ENCODE measurements at regions not wholly inside any gene's neighbourhood (a gene's known extent, or its start where the extent isn't known, plus 50 kb on each side); places are given as distances from the start of the nearest gene placed in this dataset.

- RAD21 ChIA-PET (ENCODE audit: unreplicated experiment) = no interaction called here
- TF ChIP-seq BCL3 (IDR thresholded peaks at IDR 0.05; ENCODE audit: borderline replicate concordance, insufficient read depth, low read depth, low read length, poor library complexity, severe bottlenecking) (no peak), SP1 (IDR thresholded peaks at IDR 0.05; ENCODE audit: low read depth, low read length) (no peak), CTCF (IDR thresholded peaks at IDR 0.05 in 2 of 3, conservative IDR thresholded peaks at IDR 0.05 in 1 of 3; ENCODE audit: control insufficient read depth in 2 of 3, extremely low read depth in 1 of 3, insufficient read depth in 1 of 3, low read depth in 3 of 3, low read length in 3 of 3) (no peak), NR2F1 (conservative IDR thresholded peaks at IDR 0.05) (no peak), KLF5 (IDR thresholded peaks at IDR 0.05; ENCODE audit: partially characterized antibody) (no peak), ZNF622 (IDR thresholded peaks at IDR 0.05) (no peak), PBX3 (IDR thresholded peaks at IDR 0.05; ENCODE audit: insufficient replicate concordance, low read depth, low read length) (no peak), CUX1 (IDR thresholded peaks at IDR 0.05; ENCODE audit: insufficient replicate concordance, low read depth, low read length) (no peak), CREB1 (IDR thresholded peaks at IDR 0.05; ENCODE audit: low read depth) (no peak), ZBTB11 (CRISPR knock-in tag; IDR thresholded peaks at IDR 0.05) (no peak), CHD1 (IDR thresholded peaks at IDR 0.05; ENCODE audit: low read depth, low read length) (no peak)
These were observed 110.3 kb downstream of the LACC1 start for GRCh38 chr13:43990021-43990420.

More at GRCh38 chr13:43990021-43990420, 110.3 kb downstream of the LACC1 start:
- Histone ChIP-seq H3K27me3 (replicated peaks in 1 of 2; ENCODE audit: control insufficient read depth in 2 of 2, insufficient read depth in 2 of 2, low read length in 1 of 2) (peaks cover 0 to 4% of the 10 kb centered on the region in 2 experiments; a peak in 1 of 4 replicates), H4K20me1 (ENCODE audit: control insufficient read depth, insufficient read depth) (no peaks in the 10 kb centered on the region), H3K36me3 (ENCODE audit: control insufficient read depth in 2 of 2, insufficient read depth in 2 of 2, low read length in 1 of 2) (no peaks in the 10 kb centered on the region), H3K9ac (ENCODE audit: control insufficient read depth, insufficient read depth, low read length) (no peak overlapping the region), H3K27ac (ENCODE audit: control insufficient read depth, insufficient read depth) (no peak overlapping the region), H3K9me3 (replicated peaks; ENCODE audit: control insufficient read depth, insufficient read depth, low read length) (no peaks in the 10 kb centered on the region; the same call in 2 of the 3 replicates), H3K4me2 (ENCODE audit: control insufficient read depth, insufficient read depth) (no peak overlapping the region), H3K4me1 (ENCODE audit: control insufficient read depth, insufficient read depth, low read length) (no peaks in the 10 kb centered on the region), H3K79me2 (ENCODE audit: control insufficient read depth, insufficient read depth, low read length) (no peaks in the 10 kb centered on the region), H3K4me3 (no peak overlapping the region), H2AFZ (ENCODE audit: control insufficient read depth, low read depth, low read length) (no peak overlapping the region)
- DNase-seq (ENCODE audit: low read depth, low spot score) (no peak), ATAC-seq (no peak), FAIRE-seq (no peak)
- no TSS peak for BruUV-seq (replicated peaks)
- ChIA-PET POLR2A (no interaction called here), CTCF (no interaction called here), SMC1A (ENCODE audit: uncharacterized antibody, unreplicated experiment) (no interaction called here)
- in situ Hi-C loops (cut with MboI) (no loop called here), intact Hi-C loops (cut with micrococcal nuclease; ENCODE audit: unreplicated experiment) (no loop called here)
- 91% methylated on average over 5 of the region's 5 CpGs for WGBS (ENCODE audit: insufficient coverage, insufficient replicate concordance, low lambda C conversion rate, missing lambda C conversion rate)

Data from GM12878 (cell line).